Vagina (tissue), 2 donors: ENCODE measurements at regions not wholly inside any gene's neighbourhood (a gene's known extent, or its start where the extent isn't known, plus 50 kb on each side); places are given as distances from the start of the nearest gene placed in this dataset.

Source experiments
- CTCF ChIP-seq, 3 experiments: fragments of 450-650 bp in 2 of 3; fragments of 200-600 bp in 1 of 3; sonication (generic) in 1 of 3; IDR thresholded peaks; one replicate each; pipeline ENCODE4 v1.5.1; 2017 to 2019; ENCODE audit warnings: antibody characterized with exemption in 3 of 3, mild to moderate bottlenecking in 2 of 3, moderate library complexity in 2 of 3
- POLR2A ChIP-seq, 2 donors: fragments of 450-650 bp; IDR thresholded peaks; one replicate each; pipeline ENCODE4 v1.6.1; 2017; ENCODE audit warnings: antibody characterized with exemption in 2 of 2, mild to moderate bottlenecking in 2 of 2, moderate library complexity in 2 of 2

- TF ChIP-seq POLR2A (IDR thresholded peaks at IDR 0.05): no peak
- no peak for TF ChIP-seq CTCF (IDR thresholded peaks at IDR 0.05)
Observed at GRCh38 chr4:99749445-99750391, 66.9 kb upstream of the DAPP1 start.
